GM21528 (cell line): ENCODE measurements at regions not wholly inside any gene's neighbourhood (a gene's known extent, or its start where the extent isn't known, plus 50 kb on each side); places are given as distances from the start of the nearest gene placed in this dataset.
"Not testable (repeated sequence)": the region's sequence is repeated elsewhere in the genome, so short reads cannot be mapped to it uniquely, and the experiment has no call there.

Source experiments
- ATAC-seq: cut with Tn5 transposase; IDR thresholded peaks from one replicate; pipeline ENCODE4 v1.9.1; 2021; ENCODE audit warnings: mild to moderate bottlenecking, moderate library complexity; ENCODE audit not compliant: unreplicated experiment, low FRiP score

- ATAC-seq = no peak
Observed at GRCh38 chr2:18959952-18960717, 370.8 kb upstream of the NT5C1B start.

GRCh38 chr2:18959200-18959599 lies 369.8 kb upstream of the NT5C1B start:
- ATAC-seq = no peak

GRCh38 chr2:18957909-18958308 lies 368.5 kb upstream of the NT5C1B start:
- ATAC-seq = no peak

- no peak for ATAC-seq
Observed at GRCh38 chr2:18950361-18950851, 361.0 kb upstream of the NT5C1B start.

- ATAC-seq = no peak
Observed at GRCh38 chr2:18949871-18950270, 360.5 kb upstream of the NT5C1B start.

GRCh38 chr2:18940184-18940583 lies 350.8 kb upstream of the NT5C1B start:
- ATAC-seq = peak; percentile 89

- ATAC-seq = not testable (repeated sequence)
Observed at GRCh38 chr2:18939740-18940139, 350.4 kb upstream of the NT5C1B start.

- no peak for ATAC-seq
Observed at GRCh38 chr2:18934886-18935285, 345.5 kb upstream of the NT5C1B start.

GRCh38 chr2:18932853-18933252 lies 343.5 kb upstream of the NT5C1B start:
- no peak for ATAC-seq

- no peak for ATAC-seq
Observed at GRCh38 chr2:18930971-18931370, 341.6 kb upstream of the NT5C1B start.

- ATAC-seq = no peak
Observed at GRCh38 chr2:18927525-18928232, 338.3 kb upstream of the NT5C1B start.

- ATAC-seq = no peak
Observed at GRCh38 chr2:18926631-18927524, 337.5 kb upstream of the NT5C1B start.

GRCh38 chr2:18925296-18925695 lies 335.9 kb upstream of the NT5C1B start:
- ATAC-seq = no peak

- ATAC-seq = no peak
Observed at GRCh38 chr2:18924886-18925285, 335.5 kb upstream of the NT5C1B start.

GRCh38 chr2:18924386-18924785 lies 335.0 kb upstream of the NT5C1B start:
- no peak for ATAC-seq

- ATAC-seq = no peak
Observed at GRCh38 chr2:18922276-18922675, 332.9 kb upstream of the NT5C1B start.

- no peak for ATAC-seq
Observed at GRCh38 chr2:18918280-18918679, 328.9 kb upstream of the NT5C1B start.

- no peak for ATAC-seq
Observed at GRCh38 chr2:18915227-18915626, 325.9 kb upstream of the NT5C1B start.

GRCh38 chr2:18913512-18913911 lies 324.1 kb upstream of the NT5C1B start:
- no peak for ATAC-seq

GRCh38 chr2:18912225-18912888 lies 323.0 kb upstream of the NT5C1B start:
- no peak for ATAC-seq
